Renal cortical epithelial cell (primary cell): ENCODE measurements at regions not wholly inside any gene's neighbourhood (a gene's known extent, or its start where the extent isn't known, plus 50 kb on each side); places are given as distances from the start of the nearest gene placed in this dataset.

Source experiments
- DNase-seq: peaks from one replicate; pipeline ENCODE4 v3.0.0-alpha.2; 2011; ENCODE audit warnings: low read depth

DNA sequence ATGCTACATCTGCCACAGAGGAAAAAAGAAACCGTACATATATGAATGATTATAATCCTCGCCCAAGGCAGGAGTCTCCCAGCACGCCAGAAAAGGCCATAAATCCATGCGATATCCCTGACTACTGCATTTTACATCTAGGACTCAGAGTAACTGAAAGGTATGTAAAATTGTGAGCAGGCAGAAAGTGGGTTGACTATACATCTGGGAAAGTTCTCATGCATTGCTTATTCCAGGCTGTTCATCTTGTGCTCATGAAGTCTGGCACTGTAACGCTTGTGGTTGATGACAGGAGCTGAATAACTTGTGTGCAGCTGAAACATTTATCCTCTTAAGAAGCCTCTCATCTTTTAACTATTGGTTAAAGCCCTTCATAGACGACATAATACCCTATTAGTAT is 193.4 kb upstream of the STEAP4 start:
- peak; percentile 10 for DNase-seq

DNA sequence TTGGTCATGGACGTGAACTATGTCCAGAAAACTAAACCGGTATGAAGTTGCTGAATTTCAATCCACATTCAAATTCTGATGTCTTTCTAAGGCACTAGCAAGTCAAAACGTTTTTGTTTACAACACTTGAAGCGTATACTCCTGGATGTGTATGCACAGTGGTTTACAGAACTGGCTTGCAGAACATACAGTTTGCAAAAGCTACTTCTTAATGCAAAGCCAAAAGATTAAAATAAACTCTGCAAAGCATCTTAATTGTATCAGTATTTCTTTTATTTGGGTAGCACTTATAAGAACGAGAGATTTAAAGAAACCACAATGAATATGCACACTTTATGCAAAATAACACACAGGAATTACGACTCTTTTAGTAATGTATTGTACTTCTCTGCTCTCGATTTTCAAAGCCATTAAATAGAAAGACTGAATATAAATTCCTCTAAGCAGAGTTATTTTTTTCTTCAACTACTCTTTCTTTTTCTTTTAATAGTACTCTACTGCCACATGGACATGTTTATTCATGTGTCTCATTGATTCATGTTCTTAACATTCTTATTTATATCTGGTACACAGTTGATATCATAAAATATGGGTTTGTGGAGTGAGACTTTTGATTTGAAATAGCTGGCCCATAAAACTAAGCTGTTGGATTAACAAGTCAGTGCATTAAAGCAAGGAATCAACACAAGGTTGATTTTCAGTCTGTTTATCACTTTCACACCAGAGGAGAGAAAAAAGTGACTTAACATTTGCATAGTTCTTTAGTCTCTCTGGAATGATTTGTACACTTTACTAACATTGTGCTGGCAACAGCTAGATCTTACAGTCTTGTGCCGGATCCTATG is 189.4 kb upstream of the STEAP4 start:
- DNase-seq = no peak

DNA sequence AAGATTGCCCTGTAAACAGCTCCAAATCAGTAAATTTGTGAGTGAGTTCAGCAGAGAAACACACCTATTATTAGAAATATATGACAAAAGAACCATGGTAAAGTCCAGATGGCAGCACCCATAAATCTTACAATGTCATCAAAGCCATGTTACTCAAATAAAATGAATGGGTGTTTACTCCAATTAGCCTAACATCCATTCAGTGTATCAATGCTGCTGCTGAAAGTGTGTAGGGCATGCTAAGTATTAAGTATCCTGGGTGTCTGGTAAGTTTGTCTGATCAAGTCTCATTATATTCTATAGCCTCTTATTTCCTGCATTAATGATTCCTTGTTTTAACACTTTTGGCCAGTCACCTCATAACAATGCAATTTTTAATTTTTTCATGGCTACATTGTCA is 185.5 kb upstream of the STEAP4 start:
- DNase-seq = no peak

DNA sequence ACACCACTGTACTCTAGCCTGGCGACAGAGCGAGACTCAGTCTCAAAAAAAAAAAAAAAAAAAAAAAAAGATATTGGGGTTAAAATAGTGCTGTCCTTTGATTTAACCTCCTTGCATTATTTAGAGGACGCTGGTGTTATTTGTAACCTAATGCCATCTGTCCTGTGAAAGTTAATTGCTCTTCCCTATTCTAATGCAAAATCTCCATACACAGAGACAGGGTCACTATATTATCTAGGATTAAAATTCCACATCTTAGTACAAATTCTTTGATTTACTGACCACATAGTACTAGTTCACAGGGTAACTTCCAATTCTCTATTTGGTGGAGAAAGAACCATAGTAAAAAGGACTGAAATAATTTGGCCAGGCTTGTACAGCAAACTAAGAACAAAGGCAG is 184.2 kb upstream of the STEAP4 start:
- DNase-seq = no peak

DNA sequence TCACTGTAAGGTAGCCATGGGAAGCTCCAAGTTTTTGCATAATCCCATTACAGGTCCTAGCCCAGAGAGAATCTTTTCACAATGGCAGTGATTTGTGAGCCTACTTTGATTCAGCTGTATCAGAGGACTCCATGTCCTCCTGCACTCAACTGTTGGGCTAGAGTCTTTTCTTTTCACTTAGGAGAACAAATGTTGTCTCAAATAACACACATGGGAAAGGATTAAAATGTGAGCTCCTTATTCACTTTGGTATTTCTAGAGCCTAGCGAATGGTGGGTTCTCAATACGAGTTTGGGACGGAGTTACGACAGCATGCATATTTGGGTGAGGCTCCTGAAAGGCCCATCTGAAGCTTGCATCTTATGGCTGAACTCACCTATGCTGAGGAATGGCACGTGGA is 183.5 kb upstream of the STEAP4 start:
- DNase-seq = no peak

DNA sequence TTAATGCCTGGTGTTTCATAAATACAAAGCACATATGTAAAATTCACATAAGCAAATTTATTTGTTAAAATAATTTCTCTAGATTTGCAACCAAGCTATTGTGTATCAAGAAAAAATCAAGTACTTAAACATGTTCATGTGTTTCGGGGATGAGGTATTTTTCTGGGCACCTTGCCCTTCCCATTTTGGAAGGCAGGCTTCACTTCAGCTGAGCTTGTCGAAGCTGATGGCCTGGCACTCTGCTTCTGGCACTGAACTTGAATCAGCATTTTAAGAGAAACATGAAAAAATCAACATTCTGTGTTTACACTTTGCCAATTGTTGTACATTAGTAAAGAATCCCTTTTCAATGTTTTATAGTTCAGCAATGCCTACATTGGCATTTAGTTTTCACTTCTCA is 179.1 kb upstream of the STEAP4 start:
- DNase-seq = no peak

DNA sequence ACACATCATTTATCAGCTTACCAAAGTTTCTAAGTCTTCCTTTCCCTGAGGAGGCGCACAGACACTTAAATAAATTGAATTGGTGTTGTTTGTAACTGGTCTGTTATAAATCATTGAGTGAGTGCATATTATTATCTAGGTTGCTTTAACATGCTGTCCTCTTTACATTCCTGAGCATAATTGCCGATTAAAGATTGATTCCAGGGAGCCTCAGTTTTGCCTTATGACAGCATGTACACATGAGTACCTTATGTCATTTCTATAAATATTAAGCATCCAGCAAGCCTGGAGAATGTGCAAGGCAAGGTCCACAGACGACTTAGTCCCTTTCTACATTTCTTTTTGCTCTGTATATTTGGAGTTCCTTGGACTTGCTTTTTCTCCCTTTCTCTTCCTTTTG is 177.9 kb upstream of the STEAP4 start:
- DNase-seq = no peak

DNA sequence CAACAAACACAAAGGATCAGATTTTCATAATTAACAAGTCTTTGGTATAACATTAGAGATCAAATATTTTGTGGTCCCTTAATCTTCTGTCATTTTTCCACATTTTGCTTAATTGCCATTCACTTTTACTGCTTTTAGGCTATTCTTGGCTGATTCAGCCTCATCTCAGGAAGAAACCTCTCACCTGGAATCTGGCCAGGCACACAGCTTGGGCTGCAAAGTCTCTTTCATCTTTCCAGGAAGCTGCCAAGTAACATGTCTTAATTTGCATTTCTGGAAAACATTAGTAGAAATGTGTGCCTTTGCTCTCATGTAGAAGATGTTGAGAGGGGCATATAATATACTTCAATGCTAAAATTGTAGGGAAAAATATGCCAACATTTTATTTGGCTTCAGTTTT is 174.2 kb upstream of the STEAP4 start:
- peak; percentile 70 for DNase-seq

DNA sequence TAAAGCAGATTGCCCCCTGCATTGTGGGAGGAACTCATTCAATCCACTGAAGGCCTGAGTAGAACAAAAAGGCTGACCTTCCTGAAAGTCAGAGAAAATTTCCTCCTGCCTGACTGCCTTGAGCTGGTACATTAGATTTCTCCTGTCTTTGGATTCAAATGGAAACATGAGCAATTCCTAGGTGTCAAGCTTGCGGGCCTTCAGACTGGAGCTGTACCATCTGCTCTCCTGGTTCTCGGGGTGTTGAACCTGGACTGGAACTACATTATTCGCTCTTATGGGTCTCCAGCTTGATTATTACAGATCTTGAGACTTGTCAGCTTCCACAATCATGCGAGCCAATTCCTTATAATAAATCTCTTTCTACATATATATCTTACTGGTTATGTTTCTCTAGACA is 173.6 kb upstream of the STEAP4 start:
- no peak for DNase-seq

DNA sequence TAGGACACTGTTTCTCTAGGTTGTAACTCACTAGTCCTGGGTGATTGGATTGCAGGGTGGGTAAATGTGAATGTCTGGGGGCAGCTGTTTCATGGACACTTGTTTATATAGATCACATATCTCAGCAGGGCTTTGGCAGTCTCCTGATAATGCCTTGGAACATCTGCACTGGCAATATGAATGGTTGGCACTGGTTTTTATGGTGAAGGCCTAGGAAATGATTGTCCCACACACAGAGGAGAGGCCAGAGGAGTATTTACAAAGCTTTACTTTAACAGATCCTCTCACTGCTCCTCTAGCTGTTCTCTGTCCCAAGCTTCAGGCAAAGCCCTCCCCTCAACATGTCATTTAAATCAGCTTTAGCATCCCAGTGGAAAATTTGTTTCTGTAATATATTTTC is 171.3 kb upstream of the STEAP4 start:
- DNase-seq = no peak

DNA sequence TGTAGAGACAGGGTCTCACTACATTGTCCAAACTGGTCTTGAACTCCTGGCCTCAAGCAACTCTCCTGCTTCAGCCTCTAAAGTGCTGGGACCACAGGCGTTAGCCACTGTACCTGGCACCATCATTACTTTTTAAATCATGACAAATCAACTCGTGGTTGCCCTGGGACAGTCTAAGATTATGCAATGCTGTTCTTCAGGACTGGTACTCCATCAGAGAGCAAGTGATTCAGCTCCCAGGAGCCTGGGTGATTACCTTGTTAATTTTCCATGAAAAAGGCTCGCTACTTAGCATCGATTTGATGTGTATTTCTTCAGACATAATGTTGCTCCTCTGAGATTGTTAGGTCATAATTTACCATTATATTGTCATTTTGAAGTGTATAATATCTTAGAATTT is 158.9 kb upstream of the STEAP4 start:
- DNase-seq = peak; percentile 81

DNA sequence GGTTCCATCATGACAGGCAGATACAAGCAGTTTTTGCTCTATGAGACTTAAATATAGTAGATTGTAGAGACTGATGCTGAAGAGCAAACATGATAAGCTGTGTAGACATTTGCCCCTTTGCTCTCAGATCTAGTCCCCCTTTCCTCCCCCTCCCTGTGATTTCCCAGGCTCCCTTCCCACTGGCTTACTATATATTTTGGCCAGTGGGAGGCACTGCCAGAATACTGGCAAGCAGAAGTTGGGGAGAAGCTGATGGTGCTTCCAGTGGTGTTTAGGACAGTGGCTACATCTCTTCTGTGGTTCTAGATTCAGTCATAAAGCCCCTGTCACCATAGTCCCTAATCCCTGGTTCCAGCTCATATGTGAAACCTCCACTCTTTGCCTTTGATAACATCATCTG is 156.1 kb upstream of the STEAP4 start:
- DNase-seq = no peak

DNA sequence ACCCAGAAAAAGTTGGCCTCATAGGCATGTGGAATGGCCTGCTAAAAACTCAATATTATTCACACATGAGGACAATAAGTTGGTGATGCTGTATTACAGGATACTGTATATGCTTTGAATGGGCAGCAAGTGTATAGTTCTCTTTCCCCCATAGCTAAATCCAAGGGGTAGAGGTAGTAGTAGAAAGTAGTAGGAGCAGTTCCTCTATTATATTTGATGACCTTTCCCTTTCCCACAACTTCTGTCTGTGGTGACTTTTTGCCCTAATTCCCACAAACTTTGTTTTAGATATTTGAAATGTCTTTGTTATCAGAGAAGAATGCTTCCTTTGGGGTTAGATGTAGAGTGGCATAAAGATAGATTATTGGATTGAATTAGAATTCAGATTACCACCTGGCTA is 154.0 kb upstream of the STEAP4 start:
- DNase-seq = no peak

DNA sequence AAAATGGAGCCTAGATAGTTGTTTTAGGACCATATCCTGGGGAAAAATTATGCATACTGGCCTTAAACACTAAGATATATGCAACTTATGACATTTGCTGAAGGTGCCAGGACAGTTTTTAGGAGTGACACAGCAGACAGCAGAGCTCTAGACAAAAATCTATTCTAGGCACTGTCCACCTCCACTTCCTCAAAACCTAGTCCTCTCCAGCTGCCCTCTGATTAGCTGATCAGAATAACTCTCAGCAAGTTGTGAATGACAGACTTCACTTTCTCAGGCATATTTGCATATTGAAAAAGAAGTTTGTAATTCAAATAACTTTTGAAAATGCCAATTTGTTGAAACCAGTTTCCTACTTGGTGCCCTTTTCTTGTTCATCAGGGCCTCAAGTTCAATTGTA is 152.3 kb upstream of the STEAP4 start:
- no peak for DNase-seq

DNA sequence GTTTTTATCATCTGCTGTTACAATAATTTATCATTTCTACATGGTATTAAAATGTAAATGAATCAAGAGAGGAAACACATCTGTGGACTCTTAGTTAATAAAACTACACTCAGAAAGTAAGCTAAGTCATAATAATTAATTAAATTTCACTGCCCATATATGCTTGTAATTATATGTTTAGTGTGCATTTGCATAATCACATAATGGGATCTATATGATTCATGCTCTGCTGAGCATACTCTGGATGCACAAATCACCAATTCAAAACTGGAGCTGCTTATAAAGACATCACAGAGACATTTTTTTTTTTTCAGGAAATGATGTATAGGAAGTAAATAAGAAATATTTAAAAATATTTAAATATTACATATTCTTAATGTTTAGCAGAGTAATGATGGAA is 151.6 kb upstream of the STEAP4 start:
- no peak for DNase-seq

DNA sequence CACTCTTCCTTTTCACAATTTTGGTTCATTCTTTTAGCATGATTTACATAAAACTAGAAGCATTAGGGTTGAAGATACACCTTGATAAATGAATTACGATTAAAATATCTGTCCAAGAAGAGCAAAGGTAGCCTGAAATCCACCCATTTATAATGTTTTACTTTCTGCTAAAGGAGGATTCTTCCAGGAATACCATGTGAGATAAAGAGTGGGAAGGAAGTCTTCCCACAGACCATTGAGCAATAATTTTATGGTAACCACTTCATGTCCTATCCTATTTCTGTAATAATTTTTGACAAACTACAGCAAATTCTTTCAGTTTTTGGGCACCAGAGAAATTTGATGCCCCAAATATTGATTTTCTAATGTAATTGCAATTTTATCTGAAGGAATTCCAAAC is 150.6 kb upstream of the STEAP4 start:
- DNase-seq = no peak

DNA sequence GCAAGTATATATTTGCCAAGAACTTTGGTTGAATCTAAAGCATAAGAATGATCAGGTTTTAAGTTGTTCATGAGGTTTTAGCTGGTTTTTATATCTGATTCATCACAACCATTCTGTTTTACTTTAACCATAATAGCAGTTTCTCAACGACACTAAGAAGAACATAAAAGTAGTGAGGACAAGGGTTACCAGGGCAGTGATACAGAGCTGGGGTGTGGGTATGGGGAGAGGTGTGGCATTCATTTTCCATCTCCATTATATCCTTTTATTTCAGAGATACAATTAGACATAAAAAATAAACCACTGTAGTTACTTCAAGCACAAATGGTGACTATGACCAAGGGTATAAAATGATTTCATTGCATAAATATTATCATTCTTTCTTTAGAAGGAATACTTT is 149.8 kb upstream of the STEAP4 start:
- peak; percentile 26 for DNase-seq

DNA sequence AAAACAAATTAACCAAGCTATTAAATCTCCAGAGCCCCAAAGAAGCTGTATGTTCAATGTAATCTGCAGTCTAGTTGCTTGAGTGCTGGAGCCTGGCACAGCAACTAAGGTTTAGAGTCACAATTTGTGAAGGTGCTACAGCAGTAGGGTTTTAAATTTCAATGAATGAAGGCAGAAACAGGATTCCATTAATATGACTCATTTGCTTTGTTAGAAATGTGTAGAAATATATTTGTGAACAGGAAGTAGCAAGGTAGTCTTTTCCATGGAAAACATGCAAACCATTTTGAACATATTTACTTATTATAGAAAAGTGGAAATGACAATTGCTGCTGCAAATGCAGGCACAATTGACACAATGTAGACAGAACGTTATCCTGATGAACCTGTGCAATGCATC is 149.0 kb upstream of the STEAP4 start:
- peak; percentile 87 for DNase-seq

DNA sequence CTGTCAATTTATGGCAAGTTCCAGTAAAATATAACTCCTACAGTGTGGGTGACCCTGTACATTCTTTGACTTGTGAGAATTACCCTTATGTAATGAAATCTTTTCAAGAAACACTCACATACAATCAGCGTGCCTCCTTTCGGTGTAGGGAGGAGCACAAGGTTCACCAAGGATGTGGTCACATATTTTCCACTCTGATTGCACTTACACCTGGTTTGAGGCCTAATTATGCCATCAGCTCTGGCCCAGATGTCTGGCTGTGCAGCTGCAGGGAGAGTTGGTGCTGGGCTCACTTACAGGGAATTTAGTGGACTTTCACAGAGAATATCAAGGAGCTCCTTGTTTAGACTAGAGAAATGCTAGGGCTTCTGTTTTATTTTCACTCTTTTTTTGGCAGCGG is 146.0 kb upstream of the STEAP4 start:
- DNase-seq = no peak

DNA sequence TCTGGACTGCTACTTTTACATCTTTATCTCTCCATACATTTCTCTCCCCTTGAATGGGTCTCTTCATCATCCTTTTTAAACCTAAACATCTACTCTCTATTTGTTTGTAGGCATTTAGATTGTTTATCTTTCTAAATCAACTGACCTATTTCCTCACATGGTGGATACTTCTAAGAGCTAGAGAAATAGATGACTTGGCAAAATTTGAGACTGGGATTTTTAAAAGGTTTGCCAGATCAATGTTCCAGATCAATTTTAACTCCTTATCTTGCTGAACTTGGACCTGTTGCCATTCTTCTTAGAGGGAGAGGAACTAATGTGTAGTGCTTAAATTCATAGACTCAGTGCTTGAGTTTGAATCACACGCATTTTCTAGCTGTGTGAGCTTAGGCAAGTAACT is 144.2 kb upstream of the STEAP4 start:
- no peak for DNase-seq

DNA sequence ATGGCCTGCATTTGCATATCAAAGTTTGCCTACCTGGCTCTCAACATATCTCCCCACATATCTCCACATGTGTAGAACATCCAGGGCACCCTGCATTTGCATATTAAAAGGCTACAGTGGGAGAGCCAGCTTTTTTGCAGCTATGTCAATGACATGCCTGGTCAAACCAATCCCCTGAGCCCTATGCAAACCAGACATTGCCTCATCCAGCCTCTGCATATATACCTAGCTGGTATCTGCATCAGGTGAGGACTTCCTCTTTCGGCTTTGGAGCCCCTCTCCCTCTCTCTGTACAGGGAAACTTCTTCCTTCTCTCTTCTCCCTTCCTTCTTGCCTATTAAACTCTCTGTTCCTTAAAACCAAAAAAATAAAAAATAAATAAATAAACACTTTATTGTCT is 142.7 kb upstream of the STEAP4 start:
- DNase-seq = no peak

DNA sequence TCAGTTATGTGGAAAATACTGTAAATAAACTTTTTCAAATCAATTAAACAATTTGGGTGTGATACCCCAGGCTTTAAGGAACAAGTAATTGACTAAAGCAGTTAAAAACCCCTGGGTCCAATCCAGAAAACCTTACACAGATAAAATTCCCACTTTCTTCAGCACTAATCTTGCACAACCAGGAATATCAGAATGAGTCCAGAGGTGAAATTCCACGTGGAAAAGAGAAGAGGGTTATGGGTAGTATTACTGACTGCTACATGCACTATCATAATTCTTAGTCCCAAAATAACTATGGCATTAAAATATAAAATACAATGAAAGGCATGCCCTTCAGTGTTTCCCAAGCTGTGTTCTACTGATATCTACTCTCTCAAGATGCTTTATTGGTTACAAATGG is 135.7 kb upstream of the STEAP4 start:
- DNase-seq = no peak

DNA sequence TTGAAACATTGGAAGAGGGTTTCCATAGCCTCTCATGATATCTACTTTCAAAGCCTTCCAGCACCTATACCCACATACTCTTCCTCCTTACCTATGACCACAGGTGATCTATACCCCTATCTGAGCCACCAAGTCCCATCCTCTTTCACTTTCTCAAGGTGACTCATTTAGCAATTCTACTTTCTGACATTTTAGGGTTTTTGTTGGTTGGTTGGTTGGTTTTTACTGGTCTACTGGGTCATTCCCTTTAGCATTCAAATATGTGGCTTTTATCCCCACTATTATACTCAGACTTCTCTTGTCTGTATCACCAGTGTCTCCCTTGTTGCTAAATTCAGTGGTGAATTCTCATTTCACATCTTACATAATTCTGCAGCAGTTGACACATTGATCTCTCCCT is 130.4 kb upstream of the STEAP4 start:
- no peak for DNase-seq

DNA sequence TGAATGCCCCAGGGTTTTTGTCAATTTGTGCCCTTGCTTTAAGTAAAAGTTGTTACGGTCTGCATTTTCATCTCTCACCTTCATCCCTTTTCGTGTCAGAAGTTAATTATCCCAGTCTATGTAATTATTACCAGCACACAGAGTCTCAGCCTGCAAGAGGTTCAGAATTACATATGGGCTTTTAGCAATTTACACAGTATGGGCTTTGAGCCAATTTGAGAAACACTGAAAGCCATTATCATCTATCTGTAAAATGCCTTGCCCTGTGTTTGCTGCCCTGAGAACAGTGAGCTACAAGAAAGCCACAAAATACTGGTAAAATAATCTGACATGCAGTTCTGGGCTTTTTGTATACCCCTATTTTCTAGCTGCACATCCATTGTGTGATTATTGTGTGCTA is 125.6 kb upstream of the STEAP4 start:
- DNase-seq = no peak
